HG03439 (cell line): ENCODE measurements at regions not wholly inside any gene's neighbourhood (a gene's known extent, or its start where the extent isn't known, plus 50 kb on each side); places are given as distances from the start of the nearest gene placed in this dataset.
"Not testable (repeated sequence)": the region's sequence is repeated elsewhere in the genome, so short reads cannot be mapped to it uniquely, and the experiment has no call there.

Experiments used
- ATAC-seq: cut with Tn5 transposase; IDR thresholded peaks from one replicate; pipeline ENCODE4 v1.9.1; 2021; ENCODE audit warnings: mild to moderate bottlenecking, moderate library complexity; ENCODE audit not compliant: unreplicated experiment

DNA sequence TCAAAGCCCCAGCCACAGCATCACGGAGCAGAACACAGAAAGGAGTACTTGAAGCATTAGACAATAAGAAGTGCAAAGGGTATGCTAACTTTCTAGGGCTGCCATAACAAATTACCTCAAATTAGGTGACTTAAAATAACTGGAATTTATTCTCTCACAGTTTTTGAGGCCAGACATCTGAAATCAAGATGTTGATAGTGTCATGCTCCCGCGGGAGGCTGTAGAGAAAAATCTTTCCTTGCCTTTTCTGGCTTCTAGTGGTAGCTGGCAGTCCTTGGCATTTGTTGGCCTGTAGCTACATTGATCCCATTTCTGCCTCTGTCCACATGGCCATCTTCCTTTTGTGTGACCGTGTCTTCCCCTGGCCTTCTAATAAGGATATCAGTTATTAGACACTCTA, 51.9 kb upstream of the SPDL1 start:
- no peak for ATAC-seq

GRCh38 chr5:169527863-169528262, 55.7 kb upstream of the SPDL1 start:
- no peak for ATAC-seq

DNA sequence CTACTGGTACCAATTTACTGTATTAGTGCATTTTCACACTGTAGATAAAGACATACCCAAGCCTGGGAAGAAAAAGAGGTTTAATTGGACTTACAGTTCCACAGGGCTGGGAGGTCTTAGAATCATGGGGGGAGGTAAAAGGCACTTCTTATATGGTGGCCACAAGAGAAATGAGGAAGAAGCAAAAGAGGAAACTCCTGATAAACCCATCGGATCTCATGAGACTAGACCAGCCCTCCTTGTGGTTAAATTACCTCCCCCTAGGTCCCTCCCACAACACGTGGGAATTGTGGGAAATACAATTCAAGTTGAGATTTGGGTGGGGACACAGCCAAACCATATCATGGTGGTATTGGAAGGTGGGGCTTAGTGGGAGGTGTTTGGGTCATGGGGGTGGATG, 56.5 kb upstream of the SPDL1 start:
- ATAC-seq, result no peak

DNA sequence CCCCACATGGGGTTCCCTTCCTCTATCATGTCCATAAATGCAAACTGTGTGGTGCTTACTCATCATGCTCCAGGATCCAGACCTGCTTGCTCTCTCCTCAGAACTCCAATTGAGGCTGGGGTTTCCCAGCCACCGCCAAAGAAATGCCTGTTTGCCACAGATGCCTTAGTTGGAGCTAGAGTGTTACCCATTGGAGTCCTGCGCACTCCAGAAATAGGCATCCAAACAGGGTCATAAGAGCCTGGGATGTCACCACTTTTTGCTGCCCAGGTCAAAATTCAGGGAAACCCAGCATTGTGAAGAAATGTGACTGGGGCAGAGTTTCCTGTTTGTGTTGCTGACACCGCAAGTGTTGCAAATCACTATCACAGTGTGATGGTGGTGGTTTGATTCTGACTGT, 60.7 kb upstream of the SPDL1 start:
- no peak for ATAC-seq

GRCh38 chr5:169521366-169521983, 62.1 kb upstream of the SPDL1 start:
- no peak for ATAC-seq

- no peak for ATAC-seq
Measured at GRCh38 chr5:169519358-169519757, 64.2 kb upstream of the SPDL1 start.

DNA sequence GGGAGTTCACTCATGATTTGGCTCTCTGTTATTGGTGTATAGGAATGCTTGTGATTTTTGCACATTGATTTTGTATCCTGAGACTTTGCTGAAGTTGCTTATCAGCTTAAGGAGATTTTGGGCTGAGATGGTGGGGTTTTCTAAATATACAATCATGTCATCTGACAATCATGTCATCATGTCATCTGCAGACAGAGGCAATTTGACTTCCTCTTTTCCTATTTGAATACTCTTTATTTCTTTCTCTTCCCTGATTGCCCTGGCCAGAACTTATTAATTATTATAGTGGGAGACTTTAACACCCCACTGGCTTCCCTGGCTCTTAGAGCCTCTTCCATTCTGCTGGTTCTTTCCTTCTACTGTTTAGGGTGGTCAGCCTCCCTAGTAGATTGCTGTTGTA, 64.8 kb upstream of the SPDL1 start:
- not testable (repeated sequence) for ATAC-seq

- no peak for ATAC-seq
Measured at GRCh38 chr5:169512385-169512784, 71.2 kb upstream of the SPDL1 start.

DNA sequence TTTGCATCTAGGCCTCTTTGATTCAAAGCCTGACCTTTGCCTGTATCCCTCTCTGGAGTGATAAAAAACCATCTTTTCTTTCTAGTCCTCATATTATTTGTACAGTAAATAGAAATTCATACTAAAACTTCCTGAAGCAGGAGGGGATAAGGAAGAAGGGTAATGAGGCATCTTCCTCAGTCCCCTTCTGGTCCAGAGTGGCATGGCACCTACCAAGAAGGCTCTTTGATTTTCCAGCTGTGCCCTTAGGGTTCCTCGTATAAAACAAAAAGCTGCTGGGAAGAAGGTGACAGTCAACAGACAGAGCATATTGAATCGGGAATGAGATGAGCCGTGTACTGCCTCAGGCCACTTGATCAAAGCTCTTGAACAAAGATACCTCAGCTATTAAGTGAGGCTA, 71.9 kb upstream of the SPDL1 start:
- no peak for ATAC-seq

GRCh38 chr5:169507051-169507450, 76.5 kb upstream of the SPDL1 start:
- no peak for ATAC-seq

DNA sequence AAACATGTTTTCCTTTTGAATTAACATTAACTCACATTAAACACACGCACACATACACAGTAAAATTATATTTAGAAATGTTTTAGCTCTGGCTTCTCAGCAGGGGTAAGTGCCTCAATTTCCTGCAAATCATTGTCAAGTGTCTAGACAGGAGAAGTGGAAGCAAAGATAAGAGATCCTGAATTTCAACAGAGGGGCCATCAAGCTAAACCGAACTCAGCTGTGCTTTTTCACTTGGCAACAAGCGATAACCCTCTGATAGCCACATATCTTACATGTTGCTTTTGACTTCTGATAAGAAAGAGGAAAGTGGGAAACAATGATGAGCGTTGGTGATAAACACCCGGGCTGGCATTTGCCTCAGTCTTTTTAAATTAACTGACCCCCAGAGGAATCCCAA, 79.7 kb upstream of the SPDL1 start:
- no peak for ATAC-seq

DNA sequence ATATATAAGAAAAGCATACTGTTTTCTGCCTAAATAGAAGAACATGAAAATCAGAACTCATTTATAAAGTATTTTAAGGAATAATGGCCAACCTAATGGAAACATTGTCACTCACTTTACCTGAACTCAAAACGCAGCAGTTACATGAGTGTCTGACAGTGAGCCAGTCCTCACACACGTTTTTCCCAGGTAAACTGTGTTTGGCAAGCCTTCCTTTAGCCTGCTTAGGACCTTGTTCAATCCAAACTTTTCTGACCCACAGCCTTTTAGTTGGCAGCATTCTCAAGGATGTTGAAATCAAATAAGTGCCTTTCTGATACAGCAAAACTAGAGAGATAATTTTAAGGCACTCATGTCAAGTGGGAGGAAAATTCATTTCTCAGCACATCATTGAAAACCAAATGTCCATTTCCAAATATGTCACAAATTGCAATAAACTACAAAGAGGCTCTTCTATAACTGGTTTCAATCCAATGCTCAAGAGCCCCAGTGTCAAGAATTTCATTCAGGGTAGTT, 83.5 kb upstream of the SPDL1 start:
- ATAC-seq, result no peak

DNA sequence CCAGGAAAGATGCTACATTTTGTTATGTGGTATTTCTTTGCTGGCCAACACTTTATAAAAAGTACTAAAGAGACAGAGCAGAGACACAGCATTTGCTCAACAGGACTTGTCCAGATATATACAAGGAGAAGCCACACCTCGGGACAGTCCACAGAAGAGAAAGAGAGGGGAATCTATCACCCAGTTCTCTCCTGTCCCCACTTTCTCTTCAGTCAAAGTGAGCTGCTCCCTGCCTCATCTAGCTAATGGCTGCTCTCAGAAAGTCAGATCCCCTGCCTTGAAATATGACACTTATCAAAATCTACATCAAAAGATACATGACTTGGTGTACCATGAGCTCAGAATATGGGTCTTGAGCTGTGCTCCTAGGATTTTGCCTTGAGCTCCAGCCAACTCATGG, 86.7 kb upstream of the SPDL1 start:
- ATAC-seq, result no peak

GRCh38 chr5:169494941-169495548, 88.5 kb upstream of the SPDL1 start:
- ATAC-seq, result no peak

DNA sequence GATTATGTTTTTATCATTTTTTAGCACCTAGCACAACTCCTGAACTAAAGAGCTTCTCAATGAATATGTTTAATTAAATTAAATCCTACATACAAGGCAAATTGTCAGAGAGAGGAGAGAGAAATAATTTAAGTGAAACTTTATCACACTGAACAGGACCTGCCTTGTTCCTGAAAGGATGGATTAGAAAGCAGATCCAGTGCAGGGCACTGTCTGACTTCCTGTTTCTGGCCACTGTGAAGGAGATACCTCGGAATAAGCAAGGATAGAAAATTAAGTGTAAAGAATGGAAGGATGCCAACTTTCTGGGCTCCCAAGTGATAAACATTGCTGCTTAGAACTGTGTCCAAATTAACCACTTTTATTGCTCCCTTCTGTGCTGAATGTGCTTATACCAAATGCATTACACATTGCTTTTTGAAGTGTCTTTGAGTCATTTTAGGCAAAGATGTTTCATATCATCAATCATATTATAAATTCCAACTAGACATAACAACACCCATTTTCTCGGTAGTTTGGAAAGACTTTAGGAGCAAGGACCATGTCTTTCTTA, 89.1 kb upstream of the SPDL1 start:
- ATAC-seq, result no peak

DNA sequence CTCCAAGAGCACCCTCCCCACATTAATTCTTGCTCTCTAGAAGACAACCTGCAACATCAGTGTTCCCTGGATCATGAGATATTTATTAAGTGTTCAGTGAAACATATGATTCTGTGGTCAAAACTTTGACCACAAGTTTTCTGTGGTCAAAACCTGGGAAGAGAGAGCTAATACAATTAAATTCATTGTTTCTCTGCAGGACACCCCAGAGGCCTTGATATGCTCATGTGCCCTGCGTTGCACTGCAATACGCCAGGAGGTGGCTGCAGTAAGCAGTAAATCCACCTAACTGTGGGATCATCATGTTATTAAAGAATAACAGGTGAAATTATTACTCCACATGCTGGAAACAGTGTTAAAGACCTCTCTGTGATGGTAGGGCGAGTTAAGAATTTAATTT, 109.3 kb upstream of the SPDL1 start:
- no peak for ATAC-seq

- ATAC-seq, result no peak
Measured at GRCh38 chr5:169472544-169472943, 111.0 kb upstream of the SPDL1 start.

GRCh38 chr5:169471021-169471420, 112.6 kb upstream of the SPDL1 start:
- ATAC-seq, result no peak

DNA sequence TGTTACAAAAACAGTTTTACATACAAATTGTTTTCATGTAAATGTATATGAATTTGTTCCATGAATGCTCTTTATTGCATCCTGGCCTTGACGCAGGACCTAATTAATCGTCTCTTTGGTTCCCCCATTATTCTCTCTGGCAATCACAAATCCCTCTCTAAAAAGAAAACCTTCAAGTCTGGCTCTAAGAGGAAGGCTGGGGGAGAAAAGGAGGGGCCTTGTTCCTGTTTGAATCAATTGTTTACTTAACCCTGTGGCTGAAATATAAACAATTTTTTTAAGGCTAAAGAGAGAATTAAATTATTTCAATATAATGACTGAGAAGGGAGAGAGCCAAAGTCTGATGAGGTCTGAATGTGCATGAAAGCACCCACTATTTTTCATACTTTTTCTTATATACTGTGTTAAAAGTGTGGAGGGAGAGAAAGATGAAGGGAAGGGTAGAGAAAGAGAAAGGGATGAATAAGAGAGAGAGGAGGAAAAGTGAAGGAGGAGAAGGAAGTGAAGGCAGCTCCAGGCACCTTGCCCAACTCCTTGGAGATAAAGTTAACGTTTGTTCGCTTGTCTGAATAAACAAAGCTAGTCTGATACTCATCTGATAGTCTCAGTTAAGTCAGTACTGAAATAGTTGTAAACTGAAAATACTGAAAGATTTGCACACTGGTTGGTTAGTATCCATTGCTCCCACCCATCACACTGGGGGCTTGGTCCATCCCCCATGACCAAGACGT, 116.4 kb upstream of the SPDL1 start:
- no peak for ATAC-seq

GRCh38 chr5:169460896-169461295, 122.7 kb upstream of the SPDL1 start:
- no peak for ATAC-seq

- no peak for ATAC-seq
Measured at GRCh38 chr5:169460123-169460522, 123.5 kb upstream of the SPDL1 start.

GRCh38 chr5:169458221-169458620, 125.4 kb upstream of the SPDL1 start:
- no peak for ATAC-seq
